Thyroid gland (tissue), 4 donors: ENCODE measurements at regions not wholly inside any gene's neighbourhood (a gene's known extent, or its start where the extent isn't known, plus 50 kb on each side); places are given as distances from the start of the nearest gene placed in this dataset.
"Not testable (repeated sequence)": the region's sequence is repeated elsewhere in the genome, so short reads cannot be mapped to it uniquely, and the experiment has no call there.

Experiments used
- POLR2A ChIP-seq, 2 donors: fragments of 450-650 bp; IDR thresholded peaks; one replicate each; pipeline ENCODE4 v1.6.1; 2017; ENCODE audit warnings: antibody characterized with exemption in 2 of 2, mild to moderate bottlenecking in 2 of 2, moderate library complexity in 1 of 2
- TF ChIP-seq, protein P1 (sequence below), 6 experiments: fragments of 200-600 bp in 3 of 6; fragments of 450-650 bp in 3 of 6; sonication (generic) in 3 of 6; IDR thresholded peaks; one replicate each; pipeline ENCODE4 v1.5.1; 2016 to 2019; ENCODE audit warnings: antibody characterized with exemption in 6 of 6, mild to moderate bottlenecking in 2 of 6, inconsistent platforms in 1 of 6, moderate library complexity in 1 of 6

DNA sequence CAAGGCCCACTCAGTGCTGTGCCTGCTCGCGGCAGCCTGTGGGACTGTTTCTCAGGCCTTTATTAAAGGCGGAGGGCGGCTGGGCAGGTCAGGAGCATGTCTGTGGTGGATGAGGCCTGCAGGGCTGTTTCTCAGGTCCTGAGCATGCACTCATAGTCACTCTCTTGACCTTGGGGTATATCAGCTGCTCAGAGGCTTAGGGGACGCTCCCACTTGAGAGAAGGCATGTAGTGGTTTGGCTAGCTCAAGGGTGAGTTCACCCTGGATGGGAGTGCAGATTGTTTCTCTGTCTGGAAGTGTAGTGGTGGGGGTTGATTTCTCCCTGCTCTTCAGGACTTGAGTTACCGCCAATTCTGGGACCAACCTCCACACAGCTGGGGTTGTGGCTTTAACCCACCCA, 103.3 kb downstream of the THSD1 start:
- TF ChIP-seq, protein P1, sequence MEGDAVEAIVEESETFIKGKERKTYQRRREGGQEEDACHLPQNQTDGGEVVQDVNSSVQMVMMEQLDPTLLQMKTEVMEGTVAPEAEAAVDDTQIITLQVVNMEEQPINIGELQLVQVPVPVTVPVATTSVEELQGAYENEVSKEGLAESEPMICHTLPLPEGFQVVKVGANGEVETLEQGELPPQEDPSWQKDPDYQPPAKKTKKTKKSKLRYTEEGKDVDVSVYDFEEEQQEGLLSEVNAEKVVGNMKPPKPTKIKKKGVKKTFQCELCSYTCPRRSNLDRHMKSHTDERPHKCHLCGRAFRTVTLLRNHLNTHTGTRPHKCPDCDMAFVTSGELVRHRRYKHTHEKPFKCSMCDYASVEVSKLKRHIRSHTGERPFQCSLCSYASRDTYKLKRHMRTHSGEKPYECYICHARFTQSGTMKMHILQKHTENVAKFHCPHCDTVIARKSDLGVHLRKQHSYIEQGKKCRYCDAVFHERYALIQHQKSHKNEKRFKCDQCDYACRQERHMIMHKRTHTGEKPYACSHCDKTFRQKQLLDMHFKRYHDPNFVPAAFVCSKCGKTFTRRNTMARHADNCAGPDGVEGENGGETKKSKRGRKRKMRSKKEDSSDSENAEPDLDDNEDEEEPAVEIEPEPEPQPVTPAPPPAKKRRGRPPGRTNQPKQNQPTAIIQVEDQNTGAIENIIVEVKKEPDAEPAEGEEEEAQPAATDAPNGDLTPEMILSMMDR (IDR thresholded peaks at IDR 0.05) = not testable (repeated sequence)
- not testable (repeated sequence) for TF ChIP-seq POLR2A (IDR thresholded peaks at IDR 0.05)
